DMS 273 treated with DMSO at 0.1 percent for 48 hours (cell line): ENCODE measurements at regions not wholly inside any gene's neighbourhood (a gene's known extent, or its start where the extent isn't known, plus 50 kb on each side); places are given as distances from the start of the nearest gene placed in this dataset.
A peak's percentile ranks its signal among the peaks of the same experiment; 100 is the strongest.

ENCODE experiments used
- DNase-seq: peaks from one replicate; lab custom pipeline; 2025; lab: John Stamatoyannopoulos, UW

DNA sequence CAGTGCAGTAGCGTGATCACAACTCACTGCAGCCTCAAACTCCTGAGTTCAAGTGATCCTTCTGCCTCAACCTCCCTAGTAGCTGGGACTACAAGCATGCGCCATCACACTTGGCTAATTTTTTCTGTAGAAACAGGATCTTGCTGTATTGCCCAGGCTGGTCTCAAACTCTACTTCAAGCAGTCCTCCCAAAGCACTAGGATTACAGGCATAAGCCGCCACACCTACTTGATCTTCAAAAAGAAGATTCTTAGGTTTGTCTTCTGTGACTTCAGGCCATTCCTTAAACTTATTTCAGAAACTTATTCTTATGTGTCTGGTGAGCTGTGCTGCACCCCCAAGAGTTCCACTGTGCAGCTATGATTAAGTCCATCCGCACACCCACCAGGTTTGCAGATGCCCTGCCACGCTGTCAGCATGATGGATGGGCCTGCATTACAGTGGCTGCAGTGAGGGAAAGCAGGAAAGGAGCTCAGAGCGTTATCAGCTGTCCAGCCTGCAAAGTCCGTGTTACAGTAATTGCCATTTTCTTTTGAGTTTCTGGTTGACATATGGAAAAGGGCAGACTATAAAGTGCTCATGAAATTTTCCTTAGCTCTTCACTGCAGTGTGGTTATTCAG lies 146.6 kb downstream of the AASDH start:
- no peak for DNase-seq

DNA sequence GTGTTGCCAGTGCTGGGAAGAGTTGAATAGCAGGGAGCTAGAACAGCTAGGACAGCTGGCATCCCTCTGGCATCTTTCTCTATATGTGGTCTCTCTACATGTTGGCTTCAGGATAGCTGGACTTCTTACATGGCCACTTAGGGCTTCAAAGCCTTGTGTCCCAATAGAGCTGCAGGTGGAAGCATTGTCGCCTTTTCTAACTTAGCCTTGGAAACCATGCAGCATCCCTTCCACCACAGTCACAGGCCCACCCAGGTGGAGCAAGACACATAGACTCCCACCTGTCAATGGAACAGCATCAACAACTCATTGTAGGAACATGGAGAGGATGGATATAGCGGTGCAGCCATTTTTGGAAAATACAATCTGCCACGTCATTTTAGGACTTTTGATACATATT lies 149.0 kb downstream of the AASDH start:
- no peak for DNase-seq

DNA sequence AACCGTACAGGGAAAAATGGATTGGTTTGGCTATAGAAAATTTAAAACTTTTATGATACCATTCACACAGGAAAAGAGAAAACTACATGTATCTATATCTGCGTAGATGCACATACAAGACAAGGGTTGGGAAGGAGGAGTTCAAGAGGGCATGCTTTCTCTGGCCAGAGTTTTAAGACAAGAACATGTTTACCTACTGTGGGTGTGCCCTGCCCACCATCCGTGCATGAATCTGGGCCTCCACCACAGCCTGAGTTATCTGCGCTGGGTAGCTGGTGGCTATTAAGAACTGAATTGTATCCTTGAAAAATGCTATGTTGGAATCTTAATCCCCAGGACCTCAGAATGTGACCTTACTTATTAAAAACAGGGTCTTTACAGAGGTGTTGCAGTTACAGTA lies 151.6 kb downstream of the AASDH start:
- no peak for DNase-seq

DNA sequence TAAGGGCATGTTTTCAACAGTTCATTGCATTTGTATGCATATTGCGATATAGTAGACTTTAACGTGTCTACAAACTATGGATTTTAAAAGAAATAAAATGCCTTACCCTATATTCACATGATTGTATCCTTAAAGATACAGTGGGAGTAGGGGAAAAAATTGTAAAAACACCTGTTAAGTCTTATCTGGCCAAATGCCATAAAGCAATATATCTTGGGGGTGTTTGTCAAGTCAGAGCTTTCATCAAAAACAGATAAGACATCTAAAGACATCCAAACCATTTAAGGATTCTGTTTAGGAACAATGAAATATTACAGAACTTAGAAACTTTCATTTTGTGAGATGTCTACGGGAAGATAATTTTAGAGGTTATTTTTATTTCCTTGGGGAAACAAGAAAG lies 152.3 kb downstream of the AASDH start:
- DNase-seq: no peak

DNA sequence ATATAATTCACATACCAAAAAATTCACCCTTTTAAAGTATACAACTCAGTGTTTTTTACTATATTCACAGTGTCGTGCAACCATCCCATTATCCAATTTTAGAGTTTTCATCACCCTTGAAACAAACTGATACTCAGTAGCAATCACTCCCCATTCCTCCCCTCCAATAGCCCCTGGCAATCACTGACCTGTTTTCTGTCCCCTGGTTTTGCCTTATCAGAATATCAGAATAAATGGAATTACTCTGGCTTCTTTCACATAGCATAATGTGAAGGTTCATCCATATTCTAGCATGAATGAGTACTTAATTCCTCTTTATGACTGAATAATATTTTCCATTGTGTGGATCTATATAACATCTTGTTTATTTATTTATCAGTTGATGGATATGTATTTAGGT lies 153.2 kb downstream of the AASDH start:
- no peak for DNase-seq

DNA sequence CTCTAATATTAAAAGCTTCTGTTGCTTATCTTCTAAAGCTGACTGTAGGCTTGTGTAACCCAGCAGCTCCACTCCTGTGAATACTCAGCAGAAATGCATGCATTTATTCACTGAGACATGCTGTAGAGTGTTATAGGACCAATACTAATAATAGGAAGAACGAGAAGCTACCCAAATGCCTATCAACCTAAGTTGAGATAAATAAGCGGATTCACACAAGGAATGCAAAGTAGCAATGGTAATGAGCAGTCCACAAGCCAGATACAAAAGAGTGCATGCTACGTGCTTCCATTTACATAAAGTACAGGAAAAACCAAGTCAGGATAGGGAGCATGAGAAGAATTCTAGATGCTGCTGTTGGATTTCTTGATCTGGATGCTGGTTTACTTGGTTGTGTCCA lies 155.9 kb downstream of the AASDH start:
- DNase-seq: no peak

DNA sequence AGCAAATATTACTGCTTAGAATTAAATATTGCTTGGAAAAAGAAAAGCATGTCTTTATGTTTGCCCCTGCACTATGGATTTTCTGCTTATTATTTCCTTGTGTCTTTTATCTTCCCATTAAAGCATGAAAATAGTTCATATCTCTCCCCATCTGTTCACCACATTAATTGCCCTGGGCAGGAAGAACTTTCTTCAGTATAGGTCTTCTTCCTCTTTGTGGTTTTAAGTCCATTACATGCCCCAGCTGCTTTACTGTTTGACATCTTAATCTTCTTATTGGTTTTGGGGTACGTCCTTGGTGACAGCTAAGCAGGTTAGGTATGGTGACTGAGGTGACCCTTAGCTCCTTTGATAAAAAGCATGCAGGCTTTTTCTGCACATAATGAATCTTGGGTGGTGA lies 157.3 kb downstream of the AASDH start:
- DNase-seq: no peak

DNA sequence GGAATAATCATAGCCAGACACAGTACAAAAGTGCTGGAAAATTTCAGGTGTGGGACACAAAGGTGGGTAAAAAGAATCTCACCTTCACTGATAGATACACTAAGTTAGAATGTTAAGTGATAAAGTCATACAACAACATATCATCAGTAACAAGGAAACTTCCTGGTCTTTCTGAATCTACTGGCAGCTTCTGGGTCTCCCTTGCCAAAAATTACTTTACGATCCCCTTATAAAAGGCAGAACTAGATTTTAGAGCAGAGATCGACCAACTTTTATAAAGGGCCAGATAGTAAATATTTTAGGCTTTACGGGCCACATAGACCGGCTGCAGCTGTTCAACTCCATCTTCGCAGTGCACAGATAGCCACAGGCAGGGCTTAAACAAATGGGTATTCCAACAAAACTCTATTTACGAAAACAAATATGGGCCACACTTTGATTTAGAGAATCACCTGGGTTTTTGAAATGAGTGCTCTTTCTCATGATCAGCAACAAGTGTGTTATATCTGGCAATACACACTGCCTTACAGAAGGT lies 159.9 kb downstream of the AASDH start:
- DNase-seq: no peak

DNA sequence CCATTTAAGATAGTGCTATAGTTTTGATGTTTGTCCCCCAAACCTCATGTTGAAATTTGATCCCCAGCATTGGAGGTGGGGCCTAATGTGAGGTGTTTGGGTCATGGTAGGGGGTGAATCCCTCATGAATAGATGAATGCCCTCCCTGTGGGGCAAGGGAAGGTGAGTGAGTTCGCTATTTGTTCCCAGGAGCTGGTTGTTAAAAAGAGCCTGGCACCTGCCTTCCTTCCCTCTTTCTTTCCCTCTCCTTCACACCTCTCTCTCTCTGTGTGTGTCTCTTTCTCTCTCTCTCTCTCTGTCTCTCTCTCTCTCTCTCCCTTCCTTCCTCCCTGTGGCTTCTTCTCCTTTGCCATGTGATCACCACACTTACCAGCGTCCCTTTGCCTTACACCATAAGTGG lies 160.7 kb downstream of the AASDH start:
- no peak for DNase-seq

DNA sequence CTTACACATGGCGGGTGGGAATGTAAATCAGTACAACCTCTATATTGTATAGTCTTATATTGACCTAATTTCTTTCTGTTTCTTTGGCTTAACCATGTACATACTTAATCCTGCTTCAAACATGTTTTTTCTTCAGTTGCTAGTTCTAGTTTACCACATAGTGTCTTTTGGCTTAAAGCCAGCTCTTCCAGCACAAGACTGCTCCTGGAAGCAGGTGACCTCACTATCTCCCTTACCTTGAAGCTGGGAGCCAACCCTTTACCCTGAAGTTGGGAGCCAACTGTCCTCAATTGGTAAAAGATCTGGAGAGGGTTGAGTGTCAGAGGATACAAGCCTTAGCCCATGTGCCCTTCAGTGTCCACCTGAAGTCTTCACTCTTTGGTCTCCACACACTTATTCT lies 162.7 kb downstream of the AASDH start:
- no peak for DNase-seq

DNA sequence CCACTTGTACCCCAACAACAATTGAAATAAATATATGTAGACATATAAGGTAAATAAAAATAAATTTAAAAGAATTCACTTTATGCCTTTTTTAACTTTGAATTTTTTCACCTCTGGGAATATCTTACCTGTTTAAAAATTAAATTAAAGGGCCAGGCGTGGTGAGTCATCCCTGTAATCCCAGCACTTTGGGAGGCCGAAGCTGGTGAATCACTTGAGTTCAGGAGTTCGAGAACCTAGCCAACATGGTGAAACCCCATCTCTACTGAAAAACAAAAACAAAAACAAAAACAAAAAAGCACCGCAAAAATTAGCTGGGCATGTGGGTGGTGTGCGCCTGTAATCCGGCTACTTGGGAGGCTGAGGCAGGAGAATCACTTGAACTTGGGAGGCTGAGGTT lies 164.8 kb downstream of the AASDH start:
- DNase-seq: no peak

DNA sequence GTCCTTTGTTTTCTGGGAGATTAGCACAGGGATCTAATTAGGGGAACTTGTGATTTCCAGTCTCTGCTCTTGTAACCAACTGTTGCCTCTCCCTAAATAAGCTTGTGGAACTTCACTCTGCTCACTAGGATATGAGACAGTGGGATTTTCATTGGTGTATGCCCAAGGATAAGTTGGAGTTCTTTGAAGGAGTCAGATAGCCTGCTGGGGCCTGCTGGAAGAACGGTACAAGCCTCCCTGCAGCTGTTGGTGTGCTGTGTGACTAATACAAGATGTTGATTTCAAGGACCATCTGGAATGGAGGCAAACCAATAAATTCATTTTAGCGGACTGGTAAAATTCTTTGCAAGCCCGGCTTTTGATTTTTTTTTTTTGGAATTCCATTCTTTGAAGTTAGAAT lies 167.0 kb downstream of the AASDH start:
- DNase-seq: peak; percentile 62

DNA sequence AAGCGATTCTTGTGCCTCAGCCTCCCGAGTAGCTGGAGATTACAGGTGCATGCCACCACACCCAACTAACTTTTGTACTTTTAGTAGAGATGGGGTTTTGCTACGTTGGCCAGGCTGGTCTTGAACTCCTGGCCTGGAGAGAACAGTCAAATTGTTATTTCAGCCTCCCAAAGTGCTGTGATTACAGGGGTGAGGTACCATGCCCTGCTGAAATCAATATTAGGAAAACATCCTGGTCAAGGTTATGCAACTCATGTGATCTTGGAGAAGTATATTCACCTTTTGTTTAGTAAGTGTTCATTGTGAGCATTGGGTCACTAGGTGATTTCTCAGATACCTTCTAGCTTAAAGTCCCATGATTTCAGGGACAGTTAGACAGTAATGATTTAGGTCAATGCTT lies 167.8 kb downstream of the AASDH start:
- DNase-seq: no peak

DNA sequence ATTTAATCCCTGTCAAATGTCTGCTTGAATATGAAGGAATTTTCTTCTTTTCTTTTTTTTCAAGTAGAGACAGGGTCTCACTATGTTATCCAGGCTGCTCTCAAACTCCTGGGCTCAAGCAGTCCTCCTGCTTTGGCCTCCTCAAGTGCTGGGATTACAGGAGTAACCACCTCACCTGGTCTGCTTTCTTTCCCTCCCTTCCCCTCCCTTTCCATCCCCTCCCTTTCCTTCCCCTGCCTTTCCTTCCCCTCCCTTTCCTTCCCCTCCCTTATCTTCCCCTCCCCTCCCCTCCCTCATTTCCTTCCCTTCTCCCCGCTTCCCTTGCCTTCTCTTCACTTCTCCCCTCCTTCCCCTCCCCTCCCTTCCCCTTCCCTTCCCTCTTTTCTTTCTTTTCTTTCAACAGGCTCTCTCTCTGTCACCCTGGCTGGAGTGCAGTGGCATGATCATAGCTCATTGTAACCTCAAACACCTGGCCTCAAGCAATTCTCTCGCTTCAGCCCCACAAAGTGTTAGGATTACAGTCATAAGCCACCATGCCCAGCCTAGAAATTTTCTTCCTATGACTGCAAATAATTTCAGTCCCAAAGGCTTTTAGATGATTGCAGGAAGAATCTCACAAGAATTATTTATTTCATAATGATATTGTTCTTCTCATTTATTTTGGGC lies 168.9 kb downstream of the AASDH start:
- no peak for DNase-seq

DNA sequence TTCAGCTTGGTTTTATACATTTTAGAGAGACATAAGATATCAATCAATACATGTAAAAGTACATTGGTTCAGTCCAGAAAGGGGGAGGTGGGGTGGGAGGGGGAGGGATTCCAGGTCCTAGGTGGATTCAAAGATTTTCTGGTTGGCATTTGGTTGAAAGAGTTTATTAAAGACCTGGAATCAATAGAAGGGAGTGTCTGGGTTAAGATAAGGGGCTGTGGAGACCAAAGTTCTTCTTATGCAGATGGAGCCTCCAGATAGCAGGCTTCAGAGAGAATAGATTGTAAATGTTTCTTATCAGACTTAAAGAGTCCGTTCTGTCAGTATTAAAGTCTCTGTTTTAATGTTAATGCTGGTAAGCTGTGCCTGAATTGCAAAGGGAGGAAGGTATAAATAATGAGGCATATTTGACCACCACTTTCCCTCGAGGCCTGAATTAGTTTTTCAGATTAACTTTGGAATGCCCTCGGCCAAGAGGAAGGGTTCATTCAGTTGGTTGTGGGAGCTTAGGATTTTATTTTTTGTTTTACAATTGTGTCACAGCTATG lies 169.9 kb downstream of the AASDH start:
- DNase-seq: no peak

DNA sequence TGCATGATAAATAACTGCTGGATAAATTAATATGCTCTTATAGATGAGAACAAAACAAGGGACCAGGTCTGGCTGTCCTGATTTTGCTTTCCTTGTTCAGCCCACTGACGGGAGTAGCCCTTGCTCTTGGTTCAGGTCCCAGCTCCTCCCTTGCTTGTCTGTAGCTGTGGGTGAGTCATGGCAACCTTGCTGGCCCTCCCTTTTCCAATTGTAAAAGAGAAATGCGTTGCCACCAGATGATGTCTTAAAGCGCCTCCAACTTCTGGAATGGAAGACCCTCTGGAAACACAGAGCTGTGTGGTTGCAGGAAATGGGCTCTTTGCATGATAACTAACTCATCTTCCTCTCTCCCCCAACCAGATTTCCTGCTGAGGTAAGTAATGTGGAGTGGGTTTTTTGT lies 171.4 kb downstream of the AASDH start:
- DNase-seq: no peak

DNA sequence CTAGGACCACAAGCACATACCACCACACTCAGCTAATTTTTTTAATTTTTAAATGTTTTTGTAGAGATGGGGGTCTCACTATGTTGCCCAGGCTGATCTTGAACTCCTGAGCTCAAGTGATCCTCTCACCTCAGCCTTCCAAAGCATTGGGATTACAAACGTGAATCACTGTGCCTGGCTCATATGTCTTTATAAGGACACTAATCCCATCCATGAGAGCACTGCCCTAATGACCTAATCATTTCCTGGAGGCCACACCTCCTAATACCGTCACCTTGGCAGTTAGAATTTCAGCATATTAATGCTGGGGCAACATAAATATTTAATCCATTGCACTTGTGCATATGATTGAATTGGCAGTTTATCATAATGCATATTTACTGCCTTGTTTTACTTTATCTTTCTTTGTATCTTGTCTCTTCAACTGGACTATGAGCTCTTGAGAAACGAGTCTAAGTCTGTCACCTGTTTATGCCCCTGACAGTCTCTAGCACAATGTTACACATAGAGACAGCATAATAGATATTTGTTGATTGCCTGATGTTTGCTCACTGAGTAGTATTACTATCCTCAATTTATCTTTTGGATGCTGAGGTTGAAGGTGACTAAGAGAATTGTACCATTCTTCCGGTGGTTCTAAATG lies 172.0 kb downstream of the AASDH start:
- no peak for DNase-seq

DNA sequence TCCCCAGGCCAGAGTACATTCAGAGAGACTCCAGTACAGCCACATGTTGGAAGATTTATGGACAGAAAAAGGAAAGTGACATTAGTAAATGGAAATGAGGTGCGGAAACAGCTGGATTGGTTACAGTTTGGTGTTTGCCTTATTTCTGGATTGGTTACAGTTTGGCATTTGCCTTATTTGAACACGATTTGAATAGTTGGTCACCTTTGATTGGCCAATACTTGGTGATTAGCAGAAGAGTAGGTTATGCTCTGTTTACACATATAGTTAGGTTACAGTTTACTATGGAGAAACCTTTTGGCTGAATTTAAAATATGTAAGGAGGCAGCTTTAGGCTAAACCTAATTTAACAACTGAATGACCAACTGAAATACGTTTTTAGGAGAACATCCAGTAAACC lies 173.7 kb downstream of the AASDH start:
- DNase-seq: no peak

DNA sequence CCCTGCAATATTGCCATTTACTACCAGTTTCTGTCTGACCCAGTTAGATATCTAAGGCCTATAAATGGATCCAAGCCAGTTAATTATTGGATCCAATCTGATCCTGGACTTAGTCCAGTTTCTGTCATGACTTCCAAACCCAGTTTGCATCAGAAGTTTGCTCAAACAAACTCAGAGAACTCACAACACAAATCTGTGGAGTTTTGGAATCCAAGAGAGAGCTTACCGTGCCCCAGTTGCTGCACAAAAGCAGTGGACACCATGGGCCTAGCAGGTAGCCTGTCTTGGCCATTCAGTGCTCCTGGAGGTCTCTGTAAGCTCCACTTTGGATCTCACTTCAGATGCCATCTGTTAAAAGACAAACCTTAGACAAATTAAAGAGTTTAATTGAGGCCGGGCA lies 174.5 kb downstream of the AASDH start:
- DNase-seq: no peak

DNA sequence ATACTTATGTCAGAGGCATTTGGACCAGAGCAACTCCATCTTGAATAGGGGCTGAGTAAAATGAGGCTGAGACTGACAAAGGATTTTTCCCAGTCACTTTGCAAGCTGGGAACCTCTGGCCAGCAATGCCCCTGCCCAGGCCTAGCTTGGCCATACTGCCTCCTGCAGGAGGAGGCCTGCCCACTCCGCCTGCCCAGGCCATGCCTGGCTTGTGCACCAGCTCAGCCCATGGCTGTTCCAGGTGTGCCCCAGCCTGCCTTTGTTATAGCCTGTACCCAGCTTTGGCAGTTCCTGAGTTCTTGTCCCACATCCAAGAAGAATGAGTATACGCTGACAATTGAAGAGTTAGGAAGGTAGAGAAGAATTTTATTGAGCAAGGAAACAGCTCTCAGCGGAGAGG lies 176.1 kb downstream of the AASDH start:
- no peak for DNase-seq

DNA sequence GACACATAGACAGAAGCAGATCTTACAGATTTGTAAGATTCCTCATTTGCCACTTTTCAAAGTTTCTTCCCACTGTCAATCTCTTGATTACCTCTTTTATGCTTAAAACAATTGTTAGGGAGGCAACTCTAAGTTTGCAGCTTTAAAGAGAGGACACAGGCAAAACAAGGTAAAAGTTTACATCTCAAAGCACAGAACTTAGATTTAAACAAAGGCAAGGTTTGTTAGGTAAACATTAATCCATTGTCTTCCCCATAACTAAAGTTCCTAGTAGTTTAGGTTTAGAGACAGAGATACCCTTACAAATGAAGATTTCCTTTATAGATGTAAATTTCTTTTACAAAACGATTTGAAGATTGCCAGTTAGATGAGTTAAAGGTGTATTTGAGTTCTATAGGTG lies 176.9 kb downstream of the AASDH start:
- no peak for DNase-seq

DNA sequence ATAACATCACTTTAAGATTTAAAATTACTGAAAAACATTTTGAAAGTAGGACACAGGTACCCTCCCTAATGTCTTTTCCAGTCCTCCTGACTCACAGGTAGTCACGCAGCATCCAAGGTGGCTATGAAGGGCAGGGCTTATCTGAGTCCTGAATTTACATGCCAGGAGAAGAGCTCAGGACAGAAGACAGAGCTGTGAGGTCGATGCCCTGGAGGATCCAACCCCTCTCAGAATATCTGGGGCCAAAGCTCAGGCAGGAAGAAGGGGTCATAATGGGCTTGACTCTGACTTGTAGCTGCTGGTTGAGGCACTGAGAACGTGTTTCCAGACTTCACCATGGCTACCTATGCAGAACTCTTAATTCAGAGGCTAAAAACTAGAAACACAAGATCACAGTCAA lies 177.5 kb downstream of the AASDH start:
- no peak for DNase-seq

DNA sequence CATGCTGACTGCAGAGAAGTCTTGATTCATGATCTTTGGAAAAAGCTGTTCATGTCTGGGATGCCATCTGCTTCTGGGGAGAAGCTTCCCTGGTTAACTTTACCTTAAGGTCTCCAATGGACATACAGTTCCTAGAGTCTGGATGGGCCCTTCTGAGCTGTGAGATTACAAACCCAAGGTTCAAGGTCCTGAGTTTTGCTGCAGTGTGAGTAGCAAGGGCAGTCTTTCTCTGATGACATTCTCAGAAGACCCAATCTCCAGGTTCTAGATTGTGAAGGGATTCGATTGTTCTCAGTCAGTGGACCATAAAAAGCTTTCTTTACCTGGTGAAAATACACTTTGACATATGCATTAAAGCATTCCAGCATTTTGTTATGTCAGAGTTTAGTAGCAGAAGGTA lies 179.2 kb downstream of the AASDH start:
- no peak for DNase-seq
